GM21528 (cell line): ENCODE measurements at regions not wholly inside any gene's neighbourhood (a gene's known extent, or its start where the extent isn't known, plus 50 kb on each side); places are given as distances from the start of the nearest gene placed in this dataset.
"Not testable (repeated sequence)": the region's sequence is repeated elsewhere in the genome, so short reads cannot be mapped to it uniquely, and the experiment has no call there.

Experiments
- ATAC-seq: cut with Tn5 transposase; IDR thresholded peaks from one replicate; pipeline ENCODE4 v1.9.1; 2021; ENCODE audit warnings: mild to moderate bottlenecking, moderate library complexity; ENCODE audit not compliant: unreplicated experiment, low FRiP score

GRCh38 chr3:30408105-30408557, 198.3 kb upstream of the TGFBR2 start:
- no peak for ATAC-seq

- no peak for ATAC-seq
Measured at GRCh38 chr3:30418443-30418842, 188.0 kb upstream of the TGFBR2 start.

GRCh38 chr3:30421266-30421665, 185.1 kb upstream of the TGFBR2 start:
- ATAC-seq, result no peak

- no peak for ATAC-seq
Measured at GRCh38 chr3:30426293-30426993, 180.0 kb upstream of the TGFBR2 start.

GRCh38 chr3:30428251-30428650, 178.2 kb upstream of the TGFBR2 start:
- ATAC-seq, result no peak

- ATAC-seq, result no peak
Measured at GRCh38 chr3:30435861-30436331, 170.5 kb upstream of the TGFBR2 start.

GRCh38 chr3:30437171-30437601, 169.2 kb upstream of the TGFBR2 start:
- no peak for ATAC-seq

- no peak for ATAC-seq
Measured at GRCh38 chr3:30438126-30438525, 168.3 kb upstream of the TGFBR2 start.

- ATAC-seq, result no peak
Measured at GRCh38 chr3:30439451-30440053, 166.8 kb upstream of the TGFBR2 start.

- ATAC-seq, result no peak
Measured at GRCh38 chr3:30440147-30440604, 166.2 kb upstream of the TGFBR2 start.

- ATAC-seq, result no peak
Measured at GRCh38 chr3:30440880-30441279, 165.5 kb upstream of the TGFBR2 start.

GRCh38 chr3:30443756-30444673, 162.4 kb upstream of the TGFBR2 start:
- no peak for ATAC-seq

GRCh38 chr3:30448450-30449289, 157.7 kb upstream of the TGFBR2 start:
- ATAC-seq, result no peak

GRCh38 chr3:30449290-30449632, 157.1 kb upstream of the TGFBR2 start:
- no peak for ATAC-seq

- no peak for ATAC-seq
Measured at GRCh38 chr3:30452446-30452845, 154.0 kb upstream of the TGFBR2 start.

- no peak for ATAC-seq
Measured at GRCh38 chr3:30453360-30454039, 152.9 kb upstream of the TGFBR2 start.

GRCh38 chr3:30454636-30455035, 151.8 kb upstream of the TGFBR2 start:
- ATAC-seq, result no peak

- not testable (repeated sequence) for ATAC-seq
Measured at GRCh38 chr3:30455112-30455511, 151.3 kb upstream of the TGFBR2 start.

GRCh38 chr3:30455840-30456239, 150.6 kb upstream of the TGFBR2 start:
- ATAC-seq, result no peak

GRCh38 chr3:30456264-30456663, 150.1 kb upstream of the TGFBR2 start:
- ATAC-seq, result no peak
